WI38 (cell line): ENCODE measurements at regions not wholly inside any gene's neighbourhood (a gene's known extent, or its start where the extent isn't known, plus 50 kb on each side); places are given as distances from the start of the nearest gene placed in this dataset.
"Not testable (repeated sequence)": the region's sequence is repeated elsewhere in the genome, so short reads cannot be mapped to it uniquely, and the experiment has no call there.

Experiments
- H3K4me3 ChIP-seq: 2 replicates; pipeline ENCODE4 v1.5.1; 2011; ENCODE audit warnings: low read depth, mild to moderate bottlenecking, control low read depth, low read length
- CTCF ChIP-seq: IDR thresholded peaks from 2 replicates; pipeline ENCODE4 v1.5.1; 2012; ENCODE audit warnings: low read depth, mild to moderate bottlenecking, control low read depth, low read length

- no peak overlapping the region for H3K4me3 ChIP-seq
- no peak for TF ChIP-seq CTCF
These were observed 456.9 kb upstream of the MGAT4C start for GRCh38 chr12:86713121-86713520.

- H3K4me3 ChIP-seq: no peak overlapping the region
- TF ChIP-seq CTCF: no peak
These were observed 456.2 kb upstream of the MGAT4C start for GRCh38 chr12:86712425-86712843.

- H3K4me3 ChIP-seq: no peak overlapping the region
- TF ChIP-seq CTCF: no peak
These were observed 455.5 kb upstream of the MGAT4C start for GRCh38 chr12:86711731-86712130.

- no peak overlapping the region for H3K4me3 ChIP-seq
- no peak for TF ChIP-seq CTCF
These were observed 453.9 kb upstream of the MGAT4C start for GRCh38 chr12:86710109-86710508.

GRCh38 chr12:86709017-86709416, 452.8 kb upstream of the MGAT4C start:
- not testable (repeated sequence) for H3K4me3 ChIP-seq

- no peak overlapping the region for H3K4me3 ChIP-seq
- TF ChIP-seq CTCF: no peak
These were observed 442.4 kb upstream of the MGAT4C start for GRCh38 chr12:86698641-86698980.

- H3K4me3 ChIP-seq: no peak overlapping the region
- no peak for TF ChIP-seq CTCF
These were observed 441.9 kb upstream of the MGAT4C start for GRCh38 chr12:86697916-86698640.

- TF ChIP-seq CTCF: no peak
- no peak overlapping the region for H3K4me3 ChIP-seq
These were observed 427.5 kb upstream of the MGAT4C start for GRCh38 chr12:86683568-86684304.
